Endothelial cell of umbilical vein (primary cell): ENCODE measurements at regions not wholly inside any gene's neighbourhood (a gene's known extent, or its start where the extent isn't known, plus 50 kb on each side); places are given as distances from the start of the nearest gene placed in this dataset.

Experiments
- BruUV-seq: library from RNA; stranded (reverse); fragments of 400-500 nt; replicated peaks from 2 replicates; lab custom pipeline; 2021; lab: Mats Ljungman, UMichigan
- CTCF ChIA-PET: fragments of 300-600, 350-600 bp; sonication (Branson Sonifier 250); formaldehyde crosslinking; loops from one replicate; lab custom pipeline; 2021; ENCODE audit warnings: antibody characterized with exemption, inconsistent platforms; lab: Charles Lee
- POLR2A ChIA-PET: fragments of 300-600, 350-600 bp; sonication (Branson Sonifier 250); formaldehyde crosslinking; loops from one replicate; lab custom pipeline; 2021; ENCODE audit warnings: antibody characterized with exemption, inconsistent platforms; lab: Charles Lee
- DNase-seq: peaks from one replicate; pipeline ENCODE4 v3.0.0-alpha.2; 2011; ENCODE audit warnings: low read depth, low spot score
- FAIRE-seq: peaks from 2 replicates; lab custom pipeline; 2011; peaks lifted over from hg19 to GRCh38; lab: Jason Lieb, UNC
- H2AFZ ChIP-seq: 2 replicates; pipeline ENCODE4 v1.6.0; 2012; ENCODE audit warnings: low read depth, low read length, control low read depth, inconsistent platforms
- H3K27ac ChIP-seq: 2 replicates; pipeline ENCODE4 v1.5.1; 2011; ENCODE audit warnings: low read depth, mild to moderate bottlenecking, control low read depth, low read length, moderate library complexity; ENCODE audit not compliant: insufficient read depth
- H3K27me3 ChIP-seq, 2 experiments: 2 replicates each; pipeline versions ENCODE4 v1.6.0 to v1.6.1; 2011; ENCODE audit warnings: low read length in 2 of 2, mixed read lengths in 1 of 2; ENCODE audit not compliant: control insufficient read depth in 2 of 2, insufficient read depth in 2 of 2
- H3K36me3 ChIP-seq, 2 experiments: 2 replicates in 1 of 2; 3 replicates in 1 of 2; pipeline ENCODE4 v1.5.1; 2011; ENCODE audit warnings: low read length in 2 of 2, mild to moderate bottlenecking in 1 of 2, moderate library complexity in 1 of 2; ENCODE audit not compliant: control insufficient read depth in 2 of 2, insufficient read depth in 2 of 2; ENCODE audit errors: extremely low read depth in 1 of 2
- H3K4me1 ChIP-seq: 3 replicates; pipeline ENCODE4 v1.5.1; 2011; ENCODE audit warnings: mild to moderate bottlenecking, low read length; ENCODE audit not compliant: control insufficient read depth, insufficient read depth; ENCODE audit errors: extremely low read depth
- H3K4me2 ChIP-seq: 2 replicates; pipeline ENCODE4 v1.6.1; 2011; ENCODE audit warnings: low read length, control low read depth, mixed read lengths; ENCODE audit not compliant: insufficient read depth
- H3K4me3 ChIP-seq, 3 experiments: fragments of 200-600 bp in 1 of 3; sonication (generic), shearing (Covaris generic) in 1 of 3; replicated peaks in 1 of 3; 2 replicates each; pipeline ENCODE4 v1.5.1; 2011 to 2016; ENCODE audit warnings: control low read depth in 3 of 3, low read length in 3 of 3, mild to moderate bottlenecking in 2 of 3, inconsistent platforms in 1 of 3, low read depth in 1 of 3, moderate library complexity in 1 of 3; ENCODE audit not compliant: insufficient read depth in 1 of 3
- H3K79me2 ChIP-seq: 2 replicates; pipeline ENCODE4 v1.6.0; 2012; ENCODE audit warnings: low read length, inconsistent platforms; ENCODE audit not compliant: control insufficient read depth, insufficient read depth
- H3K9ac ChIP-seq: replicated peaks from 2 replicates; pipeline ENCODE3; 2011; ENCODE audit warnings: low read length, control low read depth; ENCODE audit not compliant: insufficient read depth; ENCODE audit errors: extremely low read depth
- H3K9me1 ChIP-seq: replicated peaks from 3 replicates; pipeline ENCODE4 v1.6.0; 2011; ENCODE audit warnings: mild to moderate bottlenecking, low read length; ENCODE audit not compliant: control insufficient read depth, insufficient read depth; ENCODE audit errors: extremely low read depth
- H3K9me3 ChIP-seq: replicated peaks from 2 replicates; pipeline ENCODE4 v1.5.1; 2012; ENCODE audit warnings: low read length, inconsistent platforms; ENCODE audit not compliant: control insufficient read depth, insufficient read depth
- H4K20me1 ChIP-seq: replicated peaks from 2 replicates; pipeline ENCODE3; 2011; ENCODE audit warnings: mild to moderate bottlenecking, low read length; ENCODE audit not compliant: control insufficient read depth, insufficient read depth; ENCODE audit errors: extremely low read depth
- CTCF ChIP-seq, 2 donors: IDR thresholded peaks; 1 replicate in 1 of 2; 2 replicates in 1 of 2; pipeline ENCODE4 v1.5.1; 2011; ENCODE audit warnings: low read length in 2 of 2, mild to moderate bottlenecking in 2 of 2, moderate library complexity in 2 of 2, control low read depth in 1 of 2, inconsistent platforms in 1 of 2, low read depth in 1 of 2; ENCODE audit not compliant: insufficient read depth in 1 of 2; ENCODE audit errors: extremely low read depth in 1 of 2
- EZH2 ChIP-seq: IDR thresholded peaks from 2 replicates; pipeline ENCODE4 v1.6.1; 2012; ENCODE audit warnings: borderline replicate concordance, low read depth, mild to moderate bottlenecking, moderate library complexity, low read length, inconsistent platforms; ENCODE audit not compliant: severe bottlenecking
- FOS ChIP-seq: IDR thresholded peaks from 2 replicates; pipeline ENCODE4 v1.6.1; 2011; ENCODE audit warnings: mild to moderate bottlenecking, low read length, moderate library complexity, borderline replicate concordance; ENCODE audit not compliant: insufficient read depth
- GATA2 ChIP-seq: IDR thresholded peaks from 2 replicates; pipeline ENCODE4 v1.7.0; 2011; ENCODE audit warnings: low read depth, mild to moderate bottlenecking, moderate library complexity, mixed read lengths, low read length; ENCODE audit not compliant: insufficient read length, insufficient read depth
- JUN ChIP-seq: IDR thresholded peaks from 2 replicates; pipeline ENCODE4 v1.6.1; 2011; ENCODE audit warnings: borderline replicate concordance, low read depth; ENCODE audit not compliant: insufficient read length, insufficient read depth
- MAX ChIP-seq: IDR thresholded peaks from 2 replicates; pipeline ENCODE4 v1.6.1; 2011; ENCODE audit not compliant: insufficient read depth, insufficient read length
- MYC ChIP-seq: IDR thresholded peaks from one replicate; pipeline ENCODE4 v1.6.1; 2011; ENCODE audit warnings: mild to moderate bottlenecking, low read depth, low read length
- POLR2A ChIP-seq: IDR thresholded peaks from 2 replicates; pipeline ENCODE4 v1.6.1; 2012; ENCODE audit warnings: low read depth, mild to moderate bottlenecking, control low read depth, low read length
- POLR2AphosphoS5 ChIP-seq: IDR thresholded peaks from 2 replicates; pipeline ENCODE4 v1.6.1; 2012; ENCODE audit warnings: low read depth, mild to moderate bottlenecking, control low read depth, low read length, moderate library complexity; ENCODE audit not compliant: insufficient read depth
- dilution Hi-C: fragments of 300-500 bp; cut with MboI; formaldehyde crosslinking; loops from one replicate; pipeline ENCODE4 v1.15.0; 2019; ENCODE audit warnings: low sequenced_read_pairs; ENCODE audit not compliant: extremely low pct_ligation_motif_present
- intact Hi-C: fragments of 100-400 bp; cut with micrococcal nuclease; formaldehyde crosslinking; loops from one replicate; pipeline ENCODE4 v1.10.0; 2022

- CTCF ChIA-PET, result interaction anchor here (1.1 kb wide), 1 partner anchor 21 kb away, joined by 3 read pairs; no protein-coding TSS in a partner anchor
These were observed 95.9 kb upstream of the PTPRK start for GRCh38 chr6:128616342-128616741.

More at GRCh38 chr6:128616342-128616741, 95.9 kb upstream of the PTPRK start:
- H3K4me2 ChIP-seq, result no peak overlapping the region
- BruUV-seq, result no TSS peak
- no peaks in the 10 kb centered on the region for H3K9me1 ChIP-seq
- FAIRE-seq (no peak), DNase-seq (no peak)
- no peak overlapping the region for H2AFZ ChIP-seq
- H3K9ac ChIP-seq, result no peak overlapping the region
- no peaks in the 10 kb centered on the region for H3K79me2 ChIP-seq
- H3K4me1 ChIP-seq, result no peaks in the 10 kb centered on the region
- no peaks in the 10 kb centered on the region for H3K36me3 ChIP-seq
- H3K9me3 ChIP-seq, result no peaks in the 10 kb centered on the region
- intact Hi-C loops (no loop called here), dilution Hi-C loops (no loop called here)
- H3K4me3 ChIP-seq, result no peak overlapping the region
- no peaks in the 10 kb centered on the region for H4K20me1 ChIP-seq
- no peak overlapping the region for H3K27ac ChIP-seq
- POLR2A ChIA-PET, result no interaction called here
- H3K27me3 ChIP-seq, result no peaks in the 10 kb centered on the region
- TF ChIP-seq POLR2AphosphoS5 (no peak), CTCF (IDR thresholded peaks at IDR 0.05; ENCODE audit: extremely low read depth in 1 of 2, insufficient read depth in 1 of 2, low read depth in 1 of 2, low read length in 2 of 2) (no peak), MYC (no peak), GATA2 (no peak), MAX (no peak), JUN (no peak), EZH2 (no peak), POLR2A (no peak), FOS (no peak)
